Uterus (tissue), 3 donors: ENCODE measurements at regions not wholly inside any gene's neighbourhood (a gene's known extent, or its start where the extent isn't known, plus 50 kb on each side); places are given as distances from the start of the nearest gene placed in this dataset.

Experiments used
- DNase-seq, 2 donors: peaks; one replicate each; pipeline ENCODE4 v3.0.0-alpha.2; 2019 to 2020
- H3K27ac ChIP-seq, 2 donors: fragments of 200-600 bp; sonication (generic); 1 replicate in 1 of 2; 2 replicates in 1 of 2; pipeline ENCODE4 v1.5.1; 2016 to 2018
- H3K27me3 ChIP-seq, 2 donors: fragments of 200-600 bp; sonication (generic); one replicate each; pipeline ENCODE4 v1.5.1; 2018 to 2019; ENCODE audit warnings: control low read depth in 1 of 2
- H3K36me3 ChIP-seq, 2 donors: fragments of 200-600 bp; sonication (generic); one replicate each; pipeline ENCODE4 v1.5.1; 2019; ENCODE audit warnings: control low read depth in 1 of 2
- H3K4me1 ChIP-seq, 2 donors: fragments of 200-600 bp; sonication (generic); one replicate each; pipeline ENCODE4 v1.5.1; 2018 to 2019; ENCODE audit warnings: control low read depth in 1 of 2
- H3K4me3 ChIP-seq, 2 donors: fragments of 200-600 bp; sonication (generic); 1 replicate in 1 of 2; 2 replicates in 1 of 2; pipeline ENCODE4 v1.5.1; 2018 to 2019; ENCODE audit warnings: mild to moderate bottlenecking in 1 of 2
- H3K9me3 ChIP-seq, 2 donors: fragments of 200-600 bp; sonication (generic); one replicate each; pipeline ENCODE4 v1.5.1; 2019; ENCODE audit warnings: control low read depth in 1 of 2
- CTCF ChIP-seq, 4 experiments: fragments of 200-600 bp in 2 of 4; fragments of 450-650 bp in 2 of 4; sonication (generic) in 2 of 4; IDR thresholded peaks; one replicate each; pipeline ENCODE4 v1.5.1; 2016 to 2019; ENCODE audit warnings: antibody characterized with exemption in 4 of 4, mild to moderate bottlenecking in 2 of 4, moderate library complexity in 1 of 4
- POLR2A ChIP-seq, 2 donors: fragments of 450-650 bp; IDR thresholded peaks; one replicate each; pipeline ENCODE4 v1.6.1; 2016; ENCODE audit warnings: antibody characterized with exemption in 2 of 2, mild to moderate bottlenecking in 1 of 2, moderate library complexity in 1 of 2
- intact Hi-C: fragments of 100-400 bp; cut with DNase I; formaldehyde crosslinking; loops from one replicate; pipeline ENCODE4 v1.15.1; 2023; ENCODE audit warnings: low total_unique reads
- donor health status: DM: yes; HTN: yes; CAD: no.

GRCh38 chr4:18390655-18391353 is 369.2 kb upstream of the LCORL start:
- Histone ChIP-seq H3K36me3 (no peaks in the 10 kb centered on the region), H3K4me1 (no peaks in the 10 kb centered on the region), H3K27ac (no peak overlapping the region), H3K4me3 (no peak overlapping the region), H3K27me3 (no peaks in the 10 kb centered on the region), H3K9me3 (no peaks in the 10 kb centered on the region)
- intact Hi-C loops: no loop called here
- no peak for TF ChIP-seq POLR2A (IDR thresholded peaks at IDR 0.05)
- no peak for TF ChIP-seq CTCF (IDR thresholded peaks at IDR 0.05)
- no peak for DNase-seq

- H3K4me3 ChIP-seq: no peak overlapping the region
- no peaks in the 10 kb centered on the region for H3K9me3 ChIP-seq
- H3K4me1 ChIP-seq: no peaks in the 10 kb centered on the region
- DNase-seq: no peak
- no peaks in the 10 kb centered on the region for H3K27me3 ChIP-seq
- intact Hi-C loops: no loop called here
- H3K36me3 ChIP-seq: no peaks in the 10 kb centered on the region
- TF ChIP-seq POLR2A (IDR thresholded peaks at IDR 0.05) (no peak), CTCF (IDR thresholded peaks at IDR 0.05) (no peak)
- H3K27ac ChIP-seq: no peak overlapping the region
Observed at GRCh38 chr4:18389115-18389514, 367.6 kb upstream of the LCORL start.

GRCh38 chr4:18388039-18388438 is 366.5 kb upstream of the LCORL start:
- Histone ChIP-seq H3K4me1 (no peaks in the 10 kb centered on the region), H3K27ac (no peak overlapping the region), H3K4me3 (no peak overlapping the region), H3K9me3 (no peaks in the 10 kb centered on the region), H3K36me3 (no peaks in the 10 kb centered on the region), H3K27me3 (no peaks in the 10 kb centered on the region)
- TF ChIP-seq POLR2A (IDR thresholded peaks at IDR 0.05): no peak
- TF ChIP-seq CTCF (IDR thresholded peaks at IDR 0.05): no peak
- no peak for DNase-seq
- intact Hi-C loops: no loop called here

- no peak for TF ChIP-seq CTCF (IDR thresholded peaks at IDR 0.05)
- no peak for TF ChIP-seq POLR2A (IDR thresholded peaks at IDR 0.05)
- Histone ChIP-seq H3K4me1 (no peaks in the 10 kb centered on the region), H3K36me3 (no peaks in the 10 kb centered on the region), H3K9me3 (no peaks in the 10 kb centered on the region), H3K27ac (no peak overlapping the region), H3K4me3 (no peak overlapping the region), H3K27me3 (no peaks in the 10 kb centered on the region)
- no peak for DNase-seq
- intact Hi-C loops: no loop called here
Observed at GRCh38 chr4:18381186-18381585, 359.6 kb upstream of the LCORL start.

- DNase-seq: no peak
- H3K27me3 ChIP-seq: no peaks in the 10 kb centered on the region
- H3K27ac ChIP-seq: no peak overlapping the region
- intact Hi-C loops: no loop called here
- H3K36me3 ChIP-seq: no peaks in the 10 kb centered on the region
- TF ChIP-seq CTCF (IDR thresholded peaks at IDR 0.05): no peak
- TF ChIP-seq POLR2A (IDR thresholded peaks at IDR 0.05): no peak
- no peaks in the 10 kb centered on the region for H3K4me1 ChIP-seq
- no peak overlapping the region for H3K4me3 ChIP-seq
- no peaks in the 10 kb centered on the region for H3K9me3 ChIP-seq
Observed at GRCh38 chr4:18369561-18369960, 348.0 kb upstream of the LCORL start.
